Omental fat pad (tissue), 3 donors: ENCODE measurements at regions not wholly inside any gene's neighbourhood (a gene's known extent, or its start where the extent isn't known, plus 50 kb on each side); places are given as distances from the start of the nearest gene placed in this dataset.
"Not testable (repeated sequence)": the region's sequence is repeated elsewhere in the genome, so short reads cannot be mapped to it uniquely, and the experiment has no call there.

Experiments used
- ATAC-seq: fragments of 150-250 bp; one replicate; pipeline ENCODE4 v1.9.1; 2016; ENCODE audit warnings: mild to moderate bottlenecking, moderate library complexity; ENCODE audit not compliant: low FRiP score
- DNase-seq: peaks from one replicate; pipeline ENCODE4 v3.0.0-alpha.2; 2019; ENCODE audit warnings: low spot score
- TF ChIP-seq, protein P1 (sequence below), 3 donors: fragments of 450-650 bp; IDR thresholded peaks; one replicate each; pipeline ENCODE4 v1.5.1; 2016 to 2017; ENCODE audit warnings: antibody characterized with exemption in 3 of 3, mild to moderate bottlenecking in 3 of 3, moderate library complexity in 2 of 3

- ATAC-seq (no peak), DNase-seq (no peak)
- TF ChIP-seq, protein P1, sequence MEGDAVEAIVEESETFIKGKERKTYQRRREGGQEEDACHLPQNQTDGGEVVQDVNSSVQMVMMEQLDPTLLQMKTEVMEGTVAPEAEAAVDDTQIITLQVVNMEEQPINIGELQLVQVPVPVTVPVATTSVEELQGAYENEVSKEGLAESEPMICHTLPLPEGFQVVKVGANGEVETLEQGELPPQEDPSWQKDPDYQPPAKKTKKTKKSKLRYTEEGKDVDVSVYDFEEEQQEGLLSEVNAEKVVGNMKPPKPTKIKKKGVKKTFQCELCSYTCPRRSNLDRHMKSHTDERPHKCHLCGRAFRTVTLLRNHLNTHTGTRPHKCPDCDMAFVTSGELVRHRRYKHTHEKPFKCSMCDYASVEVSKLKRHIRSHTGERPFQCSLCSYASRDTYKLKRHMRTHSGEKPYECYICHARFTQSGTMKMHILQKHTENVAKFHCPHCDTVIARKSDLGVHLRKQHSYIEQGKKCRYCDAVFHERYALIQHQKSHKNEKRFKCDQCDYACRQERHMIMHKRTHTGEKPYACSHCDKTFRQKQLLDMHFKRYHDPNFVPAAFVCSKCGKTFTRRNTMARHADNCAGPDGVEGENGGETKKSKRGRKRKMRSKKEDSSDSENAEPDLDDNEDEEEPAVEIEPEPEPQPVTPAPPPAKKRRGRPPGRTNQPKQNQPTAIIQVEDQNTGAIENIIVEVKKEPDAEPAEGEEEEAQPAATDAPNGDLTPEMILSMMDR (IDR thresholded peaks at IDR 0.05), result no peak
These were observed 124.5 kb upstream of the KCTD7 start for GRCh38 chr7:66504131-66504530.

DNA sequence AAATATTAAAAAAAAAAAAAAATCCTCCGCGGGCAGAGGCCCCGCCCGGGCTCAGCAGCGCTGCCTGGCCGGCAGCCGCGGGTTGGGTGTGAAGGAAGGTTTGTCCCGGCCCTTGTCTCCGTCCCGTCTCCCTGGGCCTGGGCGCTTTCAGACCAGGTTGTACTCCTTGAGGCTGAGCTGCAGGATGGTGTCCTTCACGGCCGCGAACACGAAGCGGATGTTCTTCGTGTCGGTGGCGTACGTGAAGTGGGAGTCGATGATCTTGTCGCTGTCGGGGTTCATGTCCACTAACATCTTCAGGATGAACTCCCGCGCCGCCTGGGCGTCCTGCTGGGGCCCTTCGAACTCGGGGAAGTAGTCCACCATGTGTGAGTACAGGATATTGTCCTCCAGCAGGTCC lies 123.7 kb upstream of the KCTD7 start:
- DNase-seq, result no peak
- ATAC-seq, result no peak
- TF ChIP-seq, protein P1 (IDR thresholded peaks at IDR 0.05), result no peak

DNA sequence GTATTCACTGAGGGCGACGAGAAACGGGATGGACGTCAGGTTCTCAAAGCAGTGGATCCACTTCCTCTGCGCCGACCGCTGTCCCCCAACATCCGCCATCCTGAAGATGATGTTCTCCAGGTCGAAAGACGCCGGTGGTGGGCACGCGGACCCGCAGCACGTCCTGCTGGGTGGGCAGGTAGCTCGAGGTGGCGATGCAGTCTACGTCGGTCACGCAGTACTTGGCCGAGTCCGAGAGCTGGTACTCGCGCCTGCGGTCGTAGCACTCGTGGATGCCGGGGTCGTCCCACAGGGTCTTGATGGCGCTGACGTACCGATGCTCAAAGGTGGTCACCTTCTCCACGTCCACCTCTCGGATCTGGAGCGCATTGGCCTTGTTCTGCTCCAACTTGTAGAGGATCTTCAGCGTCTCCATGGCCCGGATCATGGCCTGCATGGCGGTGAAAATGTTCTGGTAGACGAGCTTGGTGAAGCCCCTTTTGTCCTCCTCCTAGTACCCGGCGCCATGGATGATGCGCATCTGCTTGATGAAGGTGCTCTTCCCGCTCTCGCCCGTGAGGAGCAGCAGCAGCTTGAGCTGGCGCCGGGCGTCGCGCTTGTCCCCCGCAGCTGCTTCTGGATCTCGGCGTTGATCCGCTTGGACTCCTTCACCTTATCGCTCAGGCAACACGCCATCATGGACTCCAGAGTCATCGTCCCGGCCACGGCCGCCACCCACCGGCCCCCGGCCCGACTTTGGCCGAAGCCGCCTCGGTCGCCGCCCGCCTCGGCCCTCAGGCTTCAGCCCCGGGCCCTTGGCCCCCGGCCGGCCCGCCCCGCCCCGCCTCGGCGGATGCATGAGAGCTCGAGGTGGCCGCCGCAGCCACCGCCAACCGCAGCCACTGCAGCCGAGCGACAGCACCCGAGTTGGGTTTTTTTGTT lies 122.9 kb upstream of the KCTD7 start:
- DNase-seq (no peak), ATAC-seq (no peak)

DNA sequence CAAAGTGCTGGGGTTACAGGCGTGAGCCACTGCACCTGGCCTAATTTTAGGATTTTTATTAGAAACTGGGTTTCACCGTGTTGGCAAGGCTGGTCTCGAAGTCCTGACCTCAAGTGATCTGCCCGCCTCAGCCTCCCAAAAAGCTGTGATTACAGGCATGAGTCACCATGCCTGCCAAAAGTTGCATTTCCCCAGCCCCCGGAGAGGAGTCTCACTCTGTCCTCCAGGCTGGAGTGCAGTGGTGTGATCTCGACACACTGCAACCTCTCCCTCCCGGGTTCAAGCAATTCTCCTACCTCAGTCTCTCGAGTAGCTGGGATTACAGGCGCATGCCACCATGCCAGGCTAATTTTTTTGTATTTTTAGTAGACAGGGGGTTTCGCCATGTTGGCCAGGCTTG lies 122.0 kb upstream of the KCTD7 start:
- not testable (repeated sequence) for DNase-seq, ATAC-seq

More for the DNA sequence above, 122.9 kb upstream of the KCTD7 start:
- TF ChIP-seq, protein P1 (IDR thresholded peaks at IDR 0.05), result no peak

- TF ChIP-seq, protein P1 (IDR thresholded peaks at IDR 0.05), result no peak
- ATAC-seq (no peak), DNase-seq (no peak)
These were observed 120.9 kb upstream of the KCTD7 start for GRCh38 chr7:66507764-66508296.

DNA sequence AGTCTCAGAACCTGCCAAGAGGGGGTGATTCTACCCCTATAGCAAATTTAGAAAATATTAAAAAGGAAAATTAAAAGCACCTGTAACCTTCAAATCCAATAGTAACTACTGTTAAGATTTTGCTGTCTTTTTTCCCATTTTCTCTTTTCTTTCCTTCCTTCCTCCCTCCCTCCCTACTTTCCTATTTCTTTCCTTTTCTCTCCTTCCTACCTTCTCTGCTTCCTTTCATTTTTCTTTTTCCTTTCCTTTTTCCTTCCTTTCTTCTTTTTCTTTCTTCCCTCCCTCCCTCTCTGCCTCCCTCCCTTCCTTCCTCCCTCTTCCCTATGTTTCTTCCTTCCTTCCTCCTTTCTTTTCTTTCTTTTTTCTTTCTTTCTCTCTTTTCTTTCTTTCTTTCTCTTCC lies 120.2 kb upstream of the KCTD7 start:
- ATAC-seq (no peak), DNase-seq (no peak)
- TF ChIP-seq, protein P1 (IDR thresholded peaks at IDR 0.05), result no peak

GRCh38 chr7:66514050-66514449 lies 114.6 kb upstream of the KCTD7 start:
- ATAC-seq (no peak), DNase-seq (no peak)
- TF ChIP-seq, protein P1 (IDR thresholded peaks at IDR 0.05), result no peak
